C4-2B (cell line): ENCODE measurements at regions not wholly inside any gene's neighbourhood (a gene's known extent, or its start where the extent isn't known, plus 50 kb on each side); places are given as distances from the start of the nearest gene placed in this dataset.

Experiments
- ZFX ChIP-seq: fragments of 450-650 bp; IDR thresholded peaks from 2 replicates; pipeline ENCODE4 v1.6.1; 2017
- TF ChIP-seq, protein P1 (sequence below): fragments of 450-650 bp; conservative IDR thresholded peaks from 2 replicates; pipeline ENCODE4 v1.5.1; 2017; ENCODE audit warnings: mild to moderate bottlenecking

DNA sequence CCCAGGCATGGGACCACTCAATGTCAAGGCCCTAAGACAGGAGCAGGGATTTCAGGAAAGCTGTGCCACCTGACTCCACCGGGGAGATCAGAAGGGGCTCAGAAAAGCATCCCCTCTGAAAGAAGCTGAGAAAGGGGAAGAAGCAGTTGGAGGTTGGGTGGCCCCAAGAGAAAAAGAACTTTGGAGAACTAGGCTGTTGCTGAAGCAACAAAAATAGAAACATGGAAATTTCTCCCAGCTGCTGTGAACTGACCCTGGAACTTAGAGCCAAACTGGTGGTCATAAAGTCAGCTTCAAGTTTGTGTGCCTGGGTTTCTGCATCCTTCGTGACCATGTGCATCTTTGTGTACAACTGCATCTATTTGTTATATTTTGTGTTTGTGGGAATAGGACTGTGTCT lies 534.5 kb downstream of the MAFB start:
- TF ChIP-seq, protein P1, sequence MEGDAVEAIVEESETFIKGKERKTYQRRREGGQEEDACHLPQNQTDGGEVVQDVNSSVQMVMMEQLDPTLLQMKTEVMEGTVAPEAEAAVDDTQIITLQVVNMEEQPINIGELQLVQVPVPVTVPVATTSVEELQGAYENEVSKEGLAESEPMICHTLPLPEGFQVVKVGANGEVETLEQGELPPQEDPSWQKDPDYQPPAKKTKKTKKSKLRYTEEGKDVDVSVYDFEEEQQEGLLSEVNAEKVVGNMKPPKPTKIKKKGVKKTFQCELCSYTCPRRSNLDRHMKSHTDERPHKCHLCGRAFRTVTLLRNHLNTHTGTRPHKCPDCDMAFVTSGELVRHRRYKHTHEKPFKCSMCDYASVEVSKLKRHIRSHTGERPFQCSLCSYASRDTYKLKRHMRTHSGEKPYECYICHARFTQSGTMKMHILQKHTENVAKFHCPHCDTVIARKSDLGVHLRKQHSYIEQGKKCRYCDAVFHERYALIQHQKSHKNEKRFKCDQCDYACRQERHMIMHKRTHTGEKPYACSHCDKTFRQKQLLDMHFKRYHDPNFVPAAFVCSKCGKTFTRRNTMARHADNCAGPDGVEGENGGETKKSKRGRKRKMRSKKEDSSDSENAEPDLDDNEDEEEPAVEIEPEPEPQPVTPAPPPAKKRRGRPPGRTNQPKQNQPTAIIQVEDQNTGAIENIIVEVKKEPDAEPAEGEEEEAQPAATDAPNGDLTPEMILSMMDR, result no peak
- no peak for TF ChIP-seq ZFX
